Breast epithelium (tissue), 3 donors: ENCODE measurements at regions not wholly inside any gene's neighbourhood (a gene's known extent, or its start where the extent isn't known, plus 50 kb on each side); places are given as distances from the start of the nearest gene placed in this dataset.

Source experiments
- POLR2A ChIP-seq: fragments of 450-650 bp; IDR thresholded peaks from one replicate; pipeline ENCODE4 v1.6.1; 2016; ENCODE audit warnings: antibody characterized with exemption, mild to moderate bottlenecking, moderate library complexity
- TF ChIP-seq, protein P1 (sequence below), 3 donors: fragments of 450-650 bp; IDR thresholded peaks; one replicate each; pipeline ENCODE4 v1.5.1; 2016 to 2017; ENCODE audit warnings: antibody characterized with exemption in 3 of 3, mild to moderate bottlenecking in 3 of 3, moderate library complexity in 3 of 3

DNA sequence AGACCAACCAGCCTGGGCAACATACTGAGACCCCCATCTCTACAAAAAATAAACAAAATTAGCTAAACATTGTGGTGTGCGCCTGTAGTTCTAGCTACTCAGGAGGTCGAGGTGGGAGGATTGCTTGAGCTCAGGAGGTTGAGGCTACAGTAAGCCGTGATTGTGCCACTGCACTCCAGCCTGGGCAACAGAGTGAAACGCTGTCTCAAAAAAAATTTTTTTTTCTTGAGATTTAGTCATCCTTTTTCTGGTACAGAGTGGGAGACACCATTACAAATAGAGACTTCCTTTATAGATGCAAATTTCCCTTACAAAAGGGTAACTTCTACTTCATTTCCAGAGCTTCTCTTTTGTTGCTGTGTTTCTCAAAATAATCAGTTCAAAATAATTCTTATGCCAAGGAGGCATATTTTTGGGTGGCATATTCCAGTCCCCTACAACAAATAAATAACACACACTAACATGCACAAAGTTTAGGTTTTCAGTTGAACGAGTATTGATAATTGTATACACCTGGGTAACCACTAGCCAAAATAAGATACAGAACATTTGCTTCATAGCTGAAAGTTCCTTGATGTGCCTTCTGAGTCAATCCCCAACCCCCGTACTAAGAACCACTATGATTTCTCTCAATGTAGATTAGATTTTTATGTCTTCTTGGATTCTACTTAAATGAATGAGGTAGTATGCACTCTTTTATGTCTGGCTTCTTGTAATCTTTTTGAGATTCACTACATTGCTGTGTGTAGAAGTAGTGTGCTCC lies 248.9 kb upstream of the PROK2 start:
- no peak for TF ChIP-seq POLR2A
- TF ChIP-seq, protein P1, sequence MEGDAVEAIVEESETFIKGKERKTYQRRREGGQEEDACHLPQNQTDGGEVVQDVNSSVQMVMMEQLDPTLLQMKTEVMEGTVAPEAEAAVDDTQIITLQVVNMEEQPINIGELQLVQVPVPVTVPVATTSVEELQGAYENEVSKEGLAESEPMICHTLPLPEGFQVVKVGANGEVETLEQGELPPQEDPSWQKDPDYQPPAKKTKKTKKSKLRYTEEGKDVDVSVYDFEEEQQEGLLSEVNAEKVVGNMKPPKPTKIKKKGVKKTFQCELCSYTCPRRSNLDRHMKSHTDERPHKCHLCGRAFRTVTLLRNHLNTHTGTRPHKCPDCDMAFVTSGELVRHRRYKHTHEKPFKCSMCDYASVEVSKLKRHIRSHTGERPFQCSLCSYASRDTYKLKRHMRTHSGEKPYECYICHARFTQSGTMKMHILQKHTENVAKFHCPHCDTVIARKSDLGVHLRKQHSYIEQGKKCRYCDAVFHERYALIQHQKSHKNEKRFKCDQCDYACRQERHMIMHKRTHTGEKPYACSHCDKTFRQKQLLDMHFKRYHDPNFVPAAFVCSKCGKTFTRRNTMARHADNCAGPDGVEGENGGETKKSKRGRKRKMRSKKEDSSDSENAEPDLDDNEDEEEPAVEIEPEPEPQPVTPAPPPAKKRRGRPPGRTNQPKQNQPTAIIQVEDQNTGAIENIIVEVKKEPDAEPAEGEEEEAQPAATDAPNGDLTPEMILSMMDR (IDR thresholded peaks at IDR 0.05), result no peak
